Trophoblast cell (in vitro differentiated cells and primary cell): ENCODE measurements at regions not wholly inside any gene's neighbourhood (a gene's known extent, or its start where the extent isn't known, plus 50 kb on each side); places are given as distances from the start of the nearest gene placed in this dataset.
A peak's percentile ranks its signal among the peaks of the same experiment; 100 is the strongest.

Experiments used
- DNase-seq, 2 donors: peaks; one replicate each; pipeline ENCODE4 v3.0.0-alpha.2; 2016
- H2AFZ ChIP-seq: 2 replicates; pipeline ENCODE4 v1.6.1; 2013; ENCODE audit warnings: low read length, moderate library complexity, mild to moderate bottlenecking; ENCODE audit not compliant: insufficient read depth, poor library complexity
- H2AK5ac ChIP-seq: 2 replicates; pipeline ENCODE4 v1.6.1; 2013; ENCODE audit warnings: mild to moderate bottlenecking, low read length
- H2BK120ac ChIP-seq: 2 replicates; pipeline ENCODE4 v1.6.1; 2013; ENCODE audit warnings: low read length, mild to moderate bottlenecking, moderate library complexity; ENCODE audit not compliant: insufficient read depth, poor library complexity
- H2BK12ac ChIP-seq: 2 replicates; pipeline ENCODE4 v1.6.1; 2013; ENCODE audit warnings: mild to moderate bottlenecking, low read length, moderate library complexity
- H2BK5ac ChIP-seq: 2 replicates; pipeline ENCODE4 v1.6.1; 2013; ENCODE audit warnings: low read length, low read depth, moderate library complexity, mild to moderate bottlenecking; ENCODE audit not compliant: poor library complexity
- H3K14ac ChIP-seq: 2 replicates; pipeline ENCODE4 v1.6.1; 2013; ENCODE audit warnings: mild to moderate bottlenecking, low read length
- H3K18ac ChIP-seq: 2 replicates; pipeline ENCODE4 v1.6.1; 2013; ENCODE audit warnings: mild to moderate bottlenecking, low read length
- H3K23ac ChIP-seq: 2 replicates; pipeline ENCODE4 v1.6.1; 2013; ENCODE audit warnings: low read length
- H3K27ac ChIP-seq: 2 replicates; pipeline ENCODE4 v1.5.1; 2013; ENCODE audit warnings: low read depth, mild to moderate bottlenecking, inconsistent platforms, low read length, moderate library complexity
- H3K27me3 ChIP-seq: 2 replicates; pipeline ENCODE4 v1.6.1; 2013; ENCODE audit warnings: inconsistent platforms, mild to moderate bottlenecking, low read length, moderate library complexity; ENCODE audit not compliant: insufficient read depth
- H3K36me3 ChIP-seq, 2 experiments: 1 replicate in 1 of 2; 2 replicates in 1 of 2; pipeline ENCODE4 v1.6.1; 2013; ENCODE audit warnings: low read length in 2 of 2, mild to moderate bottlenecking in 2 of 2, moderate library complexity in 1 of 2; ENCODE audit not compliant: insufficient read depth in 2 of 2, control insufficient read depth in 1 of 2
- H3K4ac ChIP-seq: 2 replicates; pipeline ENCODE4 v1.6.1; 2013; ENCODE audit warnings: low read depth, mild to moderate bottlenecking, low read length, moderate library complexity
- H3K4me1 ChIP-seq, 2 experiments: 1 replicate in 1 of 2; 2 replicates in 1 of 2; pipeline ENCODE4 v1.6.1; 2013; ENCODE audit warnings: low read length in 2 of 2, mild to moderate bottlenecking in 2 of 2, moderate library complexity in 1 of 2; ENCODE audit not compliant: insufficient read depth in 2 of 2, control insufficient read depth in 1 of 2
- H3K4me2 ChIP-seq: 2 replicates; pipeline ENCODE4 v1.6.1; 2013; ENCODE audit warnings: inconsistent platforms, mild to moderate bottlenecking, low read length, moderate library complexity
- H3K4me3 ChIP-seq: 2 replicates; pipeline ENCODE4 v1.5.1; 2013; ENCODE audit warnings: mild to moderate bottlenecking, low read depth, low read length, inconsistent platforms
- H3K79me1 ChIP-seq: one replicate; pipeline ENCODE4 v1.6.1; 2013; ENCODE audit warnings: low read length
- H3K79me2 ChIP-seq: 2 replicates; pipeline ENCODE4 v1.6.1; 2013; ENCODE audit warnings: low read length, mild to moderate bottlenecking; ENCODE audit not compliant: control insufficient read depth, insufficient read depth, poor library complexity
- H3K9ac ChIP-seq: 2 replicates; pipeline ENCODE4 v1.6.1; 2013; ENCODE audit warnings: mild to moderate bottlenecking, low read length
- H3K9me3 ChIP-seq: 2 replicates; pipeline ENCODE4 v1.6.1; 2013; ENCODE audit warnings: low read depth, mild to moderate bottlenecking, control low read depth, inconsistent platforms, low read length; ENCODE audit not compliant: insufficient read depth
- H4K12ac ChIP-seq: 2 replicates; pipeline ENCODE4 v1.6.1; 2013; ENCODE audit warnings: low read depth, mild to moderate bottlenecking, low read length, moderate library complexity
- H4K8ac ChIP-seq: 2 replicates; pipeline ENCODE4 v1.6.1; 2013; ENCODE audit warnings: low read depth, mild to moderate bottlenecking, low read length, moderate library complexity
- H4K91ac ChIP-seq: one replicate; pipeline ENCODE4 v1.6.1; 2013; ENCODE audit warnings: low read depth, mild to moderate bottlenecking, low read length, moderate library complexity
- WGBS: extraction: QIAGEN DNeasy Blood & Tissue Kit; methylation state at CpG from one replicate; pipeline ENCODE4 v1.1.7; 2013; ENCODE audit warnings: missing lambda C conversion rate; ENCODE audit not compliant: insufficient read length, insufficient coverage; ENCODE audit errors: extremely low coverage; 5-methylcytosine and 5-hydroxymethylcytosine counted together

DNA sequence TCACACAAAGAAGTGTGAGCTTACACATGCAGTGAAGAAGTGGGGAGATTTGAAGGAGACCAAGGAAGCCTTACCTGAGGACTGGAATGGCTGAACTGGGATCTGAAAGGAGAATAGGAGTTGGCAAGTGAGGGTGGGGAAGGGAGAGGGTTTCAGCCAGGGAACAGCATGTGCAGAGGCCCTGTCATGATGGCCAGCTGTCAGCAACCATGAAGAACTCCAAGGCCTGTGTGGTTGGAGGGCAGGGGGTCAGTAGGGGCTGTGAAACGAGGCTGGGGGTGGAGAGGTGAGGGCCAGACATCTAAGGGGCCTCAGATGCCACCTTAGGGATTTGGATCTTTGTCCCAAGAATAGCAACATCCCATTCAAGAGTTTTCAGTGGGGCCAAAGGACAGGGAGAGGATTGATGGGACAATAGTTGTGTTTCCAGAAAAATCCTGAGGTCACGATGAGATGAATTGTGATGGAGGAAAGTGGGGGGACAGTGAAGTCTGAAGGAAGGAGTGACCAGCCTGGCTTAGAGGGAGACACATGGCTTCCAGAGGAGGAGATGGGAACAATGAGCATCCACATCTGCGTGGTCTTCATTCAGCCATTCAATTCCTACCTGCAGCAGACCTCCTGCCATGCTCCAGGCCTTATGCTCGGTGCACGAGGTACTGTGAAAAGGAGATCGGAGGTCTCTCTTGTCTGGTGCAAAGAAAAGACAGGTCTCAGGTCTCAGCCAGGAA is 187.6 kb downstream of the MATN1 start:
- H4K91ac ChIP-seq: no peak overlapping the region
- H3K27me3 ChIP-seq: no peaks in the 10 kb centered on the region
- no peak overlapping the region for H2BK12ac ChIP-seq
- no peak overlapping the region for H3K18ac ChIP-seq
- H3K36me3 ChIP-seq: no peaks in the 10 kb centered on the region
- no peak overlapping the region for H4K8ac ChIP-seq
- peaks cover 6% of the 10 kb centered on the region for H3K9me3 ChIP-seq
- H3K4ac ChIP-seq: no peak overlapping the region
- no peak overlapping the region for H2BK120ac ChIP-seq
- no peak overlapping the region for H4K12ac ChIP-seq
- no peaks in the 10 kb centered on the region for H3K79me2 ChIP-seq
- H3K4me3 ChIP-seq: no peak overlapping the region
- no peak for DNase-seq
- H3K27ac ChIP-seq: no peak overlapping the region
- no CpG with 5 or more reads among the region's 6 CpGs for WGBS
- no peak overlapping the region for H3K4me2 ChIP-seq
- no peak overlapping the region for H2AFZ ChIP-seq
- H2BK5ac ChIP-seq: no peak overlapping the region
- H3K9ac ChIP-seq: no peak overlapping the region
- no peaks in the 10 kb centered on the region for H3K4me1 ChIP-seq
- H2AK5ac ChIP-seq: no peak overlapping the region
- H3K23ac ChIP-seq: peak overlapping the region; percentile 21
- H3K79me1 ChIP-seq: no peaks in the 10 kb centered on the region
- no peak overlapping the region for H3K14ac ChIP-seq

DNA sequence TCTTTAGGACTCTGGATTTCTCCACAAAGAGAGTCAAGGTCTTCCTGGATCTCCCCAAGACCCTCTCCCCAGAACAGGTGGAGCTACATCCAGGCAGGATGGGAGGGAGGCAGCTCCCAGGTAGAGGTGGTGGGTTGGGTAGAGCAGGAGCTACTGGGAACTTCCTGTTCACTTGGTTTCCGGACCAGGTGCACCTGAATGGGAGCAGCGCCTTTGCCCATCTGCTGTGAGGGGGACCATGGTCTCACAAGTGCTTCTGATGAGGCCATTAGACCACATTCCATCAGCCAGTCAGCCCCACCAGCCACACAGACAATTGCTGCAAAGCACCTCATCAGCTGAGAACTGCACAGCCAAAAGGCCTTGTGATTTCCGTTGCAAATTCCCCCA is 188.8 kb downstream of the MATN1 start:
- no peak overlapping the region for H3K27ac ChIP-seq
- H2BK120ac ChIP-seq: no peak overlapping the region
- H3K36me3 ChIP-seq: no peaks in the 10 kb centered on the region
- H3K79me2 ChIP-seq: no peaks in the 10 kb centered on the region
- DNase-seq: no peak
- H3K9ac ChIP-seq: no peak overlapping the region
- no peak overlapping the region for H3K23ac ChIP-seq
- no peaks in the 10 kb centered on the region for H3K4me1 ChIP-seq
- WGBS: no CpG with 5 or more reads among the region's 3 CpGs
- no peak overlapping the region for H4K91ac ChIP-seq
- H3K4me3 ChIP-seq: no peak overlapping the region
- H3K4ac ChIP-seq: no peak overlapping the region
- no peak overlapping the region for H3K14ac ChIP-seq
- H2AFZ ChIP-seq: no peak overlapping the region
- H4K8ac ChIP-seq: no peak overlapping the region
- no peak overlapping the region for H3K4me2 ChIP-seq
- H3K9me3 ChIP-seq: peaks cover 5% of the 10 kb centered on the region
- no peak overlapping the region for H2BK5ac ChIP-seq
- H2BK12ac ChIP-seq: no peak overlapping the region
- H3K27me3 ChIP-seq: no peaks in the 10 kb centered on the region
- no peak overlapping the region for H4K12ac ChIP-seq
- no peak overlapping the region for H2AK5ac ChIP-seq
- no peak overlapping the region for H3K18ac ChIP-seq
- H3K79me1 ChIP-seq: no peaks in the 10 kb centered on the region

DNA sequence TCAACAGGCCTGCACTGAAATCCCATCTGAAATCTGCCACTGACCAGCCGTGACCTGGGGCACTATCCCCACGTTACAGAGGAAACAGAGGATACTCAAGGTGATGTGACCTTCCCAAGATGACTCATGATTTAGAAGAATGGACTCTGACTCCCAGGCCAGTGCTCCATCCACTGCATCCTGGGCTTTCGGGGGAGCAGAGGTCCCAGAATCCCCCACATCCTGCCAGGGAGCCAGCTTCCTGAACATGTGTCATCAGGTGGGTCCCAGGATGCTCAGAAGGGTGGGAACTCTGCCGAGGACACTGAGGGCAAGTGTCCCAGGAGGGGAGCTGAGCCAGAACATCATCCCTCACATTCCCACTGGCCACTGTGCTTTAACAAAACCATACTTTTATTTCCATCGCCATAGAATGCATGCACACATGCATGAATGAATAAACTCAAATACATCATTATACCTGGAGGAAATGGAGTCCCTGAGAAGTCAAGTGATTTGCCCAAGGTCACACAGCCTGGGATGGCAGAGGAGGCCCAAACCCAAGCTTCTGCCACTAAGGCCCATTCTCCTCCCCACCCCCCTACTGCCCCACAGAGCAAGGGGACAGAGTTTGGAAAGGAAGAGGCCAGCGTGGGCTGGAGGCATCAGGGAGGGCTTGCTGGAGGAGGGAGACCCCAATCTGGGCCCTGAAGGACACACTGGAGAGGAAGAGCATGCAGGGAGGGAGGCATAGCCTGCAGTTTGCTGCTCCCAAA is 189.4 kb downstream of the MATN1 start:
- Histone ChIP-seq H3K9ac (no peak overlapping the region), H3K79me2 (no peaks in the 10 kb centered on the region), H2AFZ (no peak overlapping the region), H3K79me1 (no peaks in the 10 kb centered on the region), H2AK5ac (no peak overlapping the region), H3K27ac (no peak overlapping the region), H3K23ac (no peak overlapping the region), H4K91ac (no peak overlapping the region), H3K4me3 (no peak overlapping the region), H3K4me2 (no peak overlapping the region), H3K4me1 (no peaks in the 10 kb centered on the region), H3K18ac (no peak overlapping the region), H3K14ac (no peak overlapping the region), H2BK12ac (no peak overlapping the region), H3K9me3 (peaks cover 5% of the 10 kb centered on the region), H3K27me3 (no peaks in the 10 kb centered on the region), H4K8ac (no peak overlapping the region), H2BK5ac (no peak overlapping the region), H3K4ac (no peak overlapping the region), H3K36me3 (no peaks in the 10 kb centered on the region), H4K12ac (no peak overlapping the region), H2BK120ac (no peak overlapping the region)
- no CpG with 5 or more reads among the region's 6 CpGs for WGBS
- no peak for DNase-seq

DNA sequence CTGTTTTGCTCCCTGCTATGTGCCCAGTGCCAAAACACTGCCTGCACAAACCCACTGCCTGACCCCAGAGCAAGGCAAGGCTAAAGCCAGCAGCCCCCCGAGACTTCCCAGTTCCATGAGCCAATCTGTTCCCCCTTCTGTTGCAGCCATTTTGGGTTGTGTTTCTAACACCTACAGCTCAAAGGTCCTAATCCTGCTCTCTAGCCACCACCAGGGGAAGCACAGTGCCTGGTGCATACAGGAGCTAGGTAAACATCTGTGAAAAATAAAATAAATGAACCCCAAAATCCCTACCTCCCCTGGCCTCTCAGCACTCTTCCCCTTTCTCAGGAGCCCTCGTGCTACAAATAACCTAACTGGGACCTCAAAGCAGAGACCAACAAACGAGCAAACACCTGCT is 190.2 kb downstream of the MATN1 start:
- Histone ChIP-seq H3K23ac (no peak overlapping the region), H3K27ac (no peak overlapping the region), H3K4ac (no peak overlapping the region), H3K4me1 (no peaks in the 10 kb centered on the region), H2BK120ac (no peak overlapping the region), H2BK5ac (no peak overlapping the region), H3K18ac (no peak overlapping the region), H3K79me1 (no peaks in the 10 kb centered on the region), H2AK5ac (no peak overlapping the region), H3K9me3 (peaks cover 5% of the 10 kb centered on the region), H3K14ac (no peak overlapping the region), H3K36me3 (no peaks in the 10 kb centered on the region), H4K8ac (no peak overlapping the region), H4K91ac (no peak overlapping the region), H4K12ac (no peak overlapping the region), H3K27me3 (no peaks in the 10 kb centered on the region), H3K79me2 (no peaks in the 10 kb centered on the region), H2BK12ac (no peak overlapping the region), H3K4me3 (no peak overlapping the region), H3K9ac (no peak overlapping the region), H2AFZ (no peak overlapping the region), H3K4me2 (no peak overlapping the region)
- no peak for DNase-seq
- no CpG with 5 or more reads among the region's 3 CpGs for WGBS
